Limb (tissue), 2 donors: ENCODE measurements at regions not wholly inside any gene's neighbourhood (a gene's known extent, or its start where the extent isn't known, plus 50 kb on each side); places are given as distances from the start of the nearest gene placed in this dataset.

Experiments used
- DNase-seq, 2 donors: peaks; one replicate each; pipeline ENCODE4 v3.0.0-alpha.2; 2016; ENCODE audit errors: extremely low spot score in 2 of 2

- peak in 1 of 2 donors; percentile 25 for DNase-seq
These were observed 156.3 kb downstream of the SLC7A11 start for GRCh38 chr4:138085736-138086305.

- peak in 1 of 2 donors; percentile 59 for DNase-seq
These were observed 163.2 kb downstream of the SLC7A11 start for GRCh38 chr4:138078751-138079520.

GRCh38 chr4:138078253-138078652 is 163.9 kb downstream of the SLC7A11 start:
- no peak for DNase-seq

DNA sequence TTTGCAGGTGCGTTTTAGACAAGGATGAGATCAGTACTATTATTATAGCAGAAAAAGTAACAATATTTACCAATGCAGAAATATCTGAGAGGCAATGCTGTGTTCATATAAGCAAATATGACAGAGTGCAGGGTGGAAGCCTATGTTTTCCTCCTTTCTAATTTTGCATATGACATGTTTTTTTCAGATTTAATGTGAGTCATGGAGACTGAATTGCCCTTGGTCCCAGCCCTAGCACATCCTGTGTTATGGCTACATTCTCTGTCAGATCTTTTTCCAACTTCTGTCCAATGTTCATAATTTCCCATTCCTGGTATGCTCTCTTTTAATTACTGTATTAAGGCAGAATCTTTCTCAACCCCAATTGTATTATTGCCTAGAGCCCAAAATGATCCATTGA is 165.6 kb downstream of the SLC7A11 start:
- DNase-seq, result no peak

DNA sequence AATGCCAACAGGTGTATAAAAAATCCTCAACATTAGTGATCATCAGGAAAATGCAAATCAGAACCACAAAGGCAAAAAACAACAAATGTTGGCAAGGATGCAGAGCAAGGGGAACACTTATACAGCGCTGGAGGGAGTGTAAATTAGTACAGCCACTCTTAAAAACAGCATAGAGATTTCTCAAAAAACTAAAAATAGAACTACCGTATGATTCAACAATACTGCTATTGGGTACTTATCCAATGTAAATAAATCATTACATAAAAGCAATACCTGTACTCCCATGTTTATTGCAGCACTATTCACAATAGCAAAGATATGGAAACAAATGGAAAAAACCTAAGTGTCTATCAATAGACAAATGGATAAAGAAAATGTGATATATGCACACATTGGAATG is 171.3 kb downstream of the SLC7A11 start:
- no peak for DNase-seq

DNA sequence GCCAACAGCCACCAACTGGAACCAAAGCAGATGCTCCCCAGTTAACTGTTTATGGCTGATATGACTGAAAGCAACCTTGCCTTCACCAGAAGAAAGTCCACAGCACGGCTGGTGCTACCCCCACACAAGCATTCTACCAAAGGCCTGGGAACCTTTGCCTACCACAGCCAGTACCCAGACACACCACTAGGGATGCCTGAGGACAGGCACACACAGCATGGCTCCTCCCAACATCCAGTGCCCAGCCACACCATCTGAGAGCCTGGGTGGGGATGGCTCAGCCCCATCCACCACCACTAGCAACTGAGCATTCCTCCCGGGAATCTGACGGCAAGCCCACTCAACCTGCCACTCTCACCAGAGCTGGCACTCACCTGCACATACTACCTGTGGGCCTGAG is 178.6 kb downstream of the SLC7A11 start:
- DNase-seq, result no peak

- no peak for DNase-seq
These were observed 179.2 kb downstream of the SLC7A11 start for GRCh38 chr4:138062929-138063328.

DNA sequence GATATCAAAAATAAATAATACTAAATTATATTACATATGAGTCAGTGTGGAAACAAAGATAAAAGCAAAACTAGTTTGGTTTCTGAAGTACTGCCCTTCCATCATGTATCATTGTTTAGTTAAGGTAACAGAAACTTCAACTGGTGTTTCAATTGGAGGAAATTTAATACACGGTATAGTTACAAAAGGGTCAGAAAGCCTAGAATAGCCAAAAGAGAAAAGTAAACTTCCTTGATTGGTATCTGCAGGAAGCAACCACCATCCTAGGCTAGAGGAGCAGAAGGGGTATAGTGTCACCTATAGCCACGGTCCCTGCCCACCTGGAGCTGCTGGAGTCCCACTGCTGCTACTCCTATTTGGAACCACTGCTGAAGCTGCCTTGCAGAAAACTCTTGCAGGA is 185.6 kb downstream of the SLC7A11 start:
- no peak for DNase-seq

DNA sequence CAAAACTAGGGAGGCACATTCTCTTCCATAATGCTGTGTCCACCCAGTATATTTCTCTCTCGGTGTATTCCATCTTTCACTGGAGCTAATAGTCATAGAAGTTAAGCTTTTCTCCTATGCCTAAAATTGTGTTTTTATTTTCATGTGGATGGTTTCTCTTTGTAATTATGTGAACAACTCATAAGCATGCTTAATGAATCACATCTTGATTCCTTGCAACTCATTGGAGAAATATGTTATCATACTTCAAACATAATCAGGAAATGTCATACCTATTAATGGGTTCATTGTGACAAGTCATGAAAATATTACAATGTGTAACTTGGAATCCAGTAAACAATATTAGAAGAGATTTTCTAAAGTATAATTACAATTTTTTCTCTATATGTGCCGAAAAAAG is 186.3 kb downstream of the SLC7A11 start:
- no peak for DNase-seq

GRCh38 chr4:138053641-138054301 is 188.4 kb downstream of the SLC7A11 start:
- no peak for DNase-seq

DNA sequence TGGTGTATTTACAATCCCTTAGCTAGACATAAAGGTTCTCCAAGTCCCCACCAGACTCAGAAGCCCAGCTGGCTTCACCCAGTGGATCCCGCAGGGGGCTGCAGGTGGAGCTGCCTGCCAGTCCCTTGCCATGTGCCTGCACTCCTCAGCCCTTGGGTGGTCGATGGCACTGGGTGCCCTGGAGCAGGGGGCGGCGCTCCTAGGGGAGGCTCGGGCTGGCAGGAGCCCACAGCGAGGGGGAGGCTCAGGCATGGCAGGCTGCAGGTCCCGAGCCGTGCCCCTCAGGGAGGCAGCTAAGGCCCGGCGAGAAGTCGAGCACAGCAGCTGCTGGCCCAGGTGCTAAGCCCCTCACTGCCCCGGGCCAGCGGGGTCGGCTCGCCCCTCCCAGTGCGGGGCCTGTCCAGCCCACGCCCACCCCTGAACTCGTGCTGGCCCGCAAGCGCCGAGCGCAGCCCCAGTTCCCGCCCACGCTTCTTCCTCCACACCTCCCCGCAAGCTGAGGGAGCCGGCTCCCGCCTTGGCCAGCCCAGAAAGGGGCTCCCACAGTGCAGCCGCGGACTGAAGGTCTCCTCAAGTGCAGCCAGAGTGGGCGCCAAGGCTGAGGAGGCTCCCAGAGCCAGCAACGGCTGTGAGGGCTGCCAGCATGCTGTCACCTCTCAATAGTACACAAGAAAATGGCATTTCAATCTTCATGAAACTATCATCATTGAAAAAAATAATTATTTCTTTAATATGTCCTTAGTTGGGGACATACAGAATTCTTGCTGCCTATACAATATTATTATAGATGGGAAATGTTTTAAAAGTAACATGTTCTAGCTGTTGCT is 189.1 kb downstream of the SLC7A11 start:
- no peak for DNase-seq

DNA sequence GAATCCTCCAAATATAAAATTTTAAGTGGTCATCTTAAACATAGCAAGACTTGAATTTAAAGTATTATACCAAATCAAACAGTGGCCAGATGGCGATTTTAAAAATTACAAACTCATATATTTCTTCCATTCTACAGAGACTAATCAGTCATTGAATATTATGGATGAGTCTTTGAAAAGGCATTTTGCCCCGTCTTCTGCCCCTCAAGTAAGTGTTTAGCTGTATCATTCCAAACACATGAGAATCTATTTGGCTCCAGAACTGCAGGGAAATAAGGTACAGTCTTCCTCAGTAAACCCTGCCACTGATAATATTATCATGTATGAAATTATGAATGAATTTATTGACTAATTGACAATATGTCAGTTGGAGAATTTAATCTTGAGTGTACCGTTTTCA is 191.0 kb downstream of the SLC7A11 start:
- DNase-seq, result no peak

GRCh38 chr4:138050601-138051000 is 191.5 kb downstream of the SLC7A11 start:
- no peak for DNase-seq

GRCh38 chr4:138049355-138049754 is 192.8 kb downstream of the SLC7A11 start:
- no peak for DNase-seq

DNA sequence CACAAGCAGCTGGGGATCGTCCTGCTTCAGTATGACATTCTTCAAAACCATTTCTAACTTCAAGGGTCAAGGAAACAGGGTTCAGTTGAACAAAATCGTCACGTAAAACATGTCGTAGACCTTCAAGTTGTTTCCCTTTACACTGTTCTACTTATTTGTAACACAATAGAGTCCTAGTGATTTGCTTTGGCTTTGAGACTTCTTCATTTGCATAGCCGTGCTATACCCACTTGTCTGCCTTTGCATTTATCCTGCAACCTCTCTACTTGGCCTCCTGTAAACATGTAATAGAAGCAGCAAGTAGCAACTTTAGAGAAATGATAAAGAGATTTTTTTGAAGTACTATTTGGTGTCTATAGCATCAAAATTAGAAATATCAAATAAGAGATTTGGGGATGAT is 194.9 kb downstream of the SLC7A11 start:
- no peak for DNase-seq

GRCh38 chr4:138045036-138045435 is 197.1 kb downstream of the SLC7A11 start:
- no peak for DNase-seq

- no peak for DNase-seq
These were observed 203.1 kb downstream of the SLC7A11 start for GRCh38 chr4:138039010-138039409.

- DNase-seq, result peak in 1 of 2 donors; percentile 58
These were observed 204.5 kb downstream of the SLC7A11 start for GRCh38 chr4:138037696-138038095.

GRCh38 chr4:138035781-138036258 is 206.3 kb downstream of the SLC7A11 start:
- peak in 1 of 2 donors; percentile 35 for DNase-seq

DNA sequence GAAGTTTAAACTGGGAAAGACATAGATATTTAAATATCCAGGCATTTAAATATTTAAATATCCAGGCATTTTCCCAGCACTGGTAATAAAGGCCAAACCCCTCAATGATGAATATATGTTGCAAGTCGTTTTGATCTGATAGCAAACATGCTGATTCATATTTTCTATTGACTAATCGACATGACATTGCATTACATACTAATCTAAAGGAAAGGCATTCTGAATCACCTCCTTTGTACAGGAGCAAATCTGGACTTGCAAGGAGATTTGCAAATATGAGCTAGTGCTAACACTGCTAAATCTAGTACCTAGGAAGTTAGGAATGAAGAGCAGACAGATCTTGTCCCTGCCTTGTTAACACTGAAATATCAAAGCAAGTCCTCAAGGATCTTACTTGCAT is 207.3 kb downstream of the SLC7A11 start:
- DNase-seq, result no peak

DNA sequence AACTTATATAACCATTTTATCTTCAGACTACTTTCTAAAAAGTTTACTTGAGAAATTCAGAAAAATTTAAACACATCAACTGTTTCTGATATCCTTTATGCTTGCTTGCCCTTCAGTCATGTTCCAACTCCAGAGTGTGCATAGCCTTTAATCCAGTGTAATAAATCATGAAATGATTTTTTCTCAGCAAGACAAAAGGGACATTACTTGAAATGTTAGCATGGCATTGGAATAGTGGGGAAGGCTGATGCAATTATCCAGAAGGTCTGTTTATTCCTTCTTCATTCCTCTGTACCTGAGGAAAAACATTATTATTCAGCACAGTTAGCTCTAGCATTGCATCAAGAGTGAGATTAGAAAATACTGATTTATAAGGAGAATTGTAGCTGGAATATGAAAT is 209.9 kb downstream of the SLC7A11 start:
- no peak for DNase-seq

DNA sequence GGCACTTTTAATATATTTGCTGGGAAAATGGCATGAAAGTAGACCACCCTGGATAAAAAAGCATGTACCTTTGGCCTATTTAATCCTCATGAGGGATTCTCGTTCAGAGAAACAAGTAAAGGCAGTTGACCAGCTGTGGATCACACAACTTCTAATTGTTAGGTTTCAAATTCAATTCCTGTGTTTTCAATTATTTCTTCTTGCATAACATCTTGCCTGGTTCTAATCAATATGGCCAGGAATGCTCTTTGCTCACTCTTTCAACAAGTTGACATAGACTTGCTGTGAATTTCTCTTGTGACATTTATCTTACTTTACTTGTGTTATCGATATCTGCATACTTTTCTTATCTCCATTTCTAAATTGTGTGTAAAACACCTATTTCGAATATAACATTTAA is 211.8 kb downstream of the SLC7A11 start:
- DNase-seq, result no peak
